ENCODE measurements at regions not wholly inside any gene's neighbourhood (a gene's known extent, or its start where the extent isn't known, plus 50 kb on each side); places are given as distances from the start of the nearest gene placed in this dataset.

DNA sequence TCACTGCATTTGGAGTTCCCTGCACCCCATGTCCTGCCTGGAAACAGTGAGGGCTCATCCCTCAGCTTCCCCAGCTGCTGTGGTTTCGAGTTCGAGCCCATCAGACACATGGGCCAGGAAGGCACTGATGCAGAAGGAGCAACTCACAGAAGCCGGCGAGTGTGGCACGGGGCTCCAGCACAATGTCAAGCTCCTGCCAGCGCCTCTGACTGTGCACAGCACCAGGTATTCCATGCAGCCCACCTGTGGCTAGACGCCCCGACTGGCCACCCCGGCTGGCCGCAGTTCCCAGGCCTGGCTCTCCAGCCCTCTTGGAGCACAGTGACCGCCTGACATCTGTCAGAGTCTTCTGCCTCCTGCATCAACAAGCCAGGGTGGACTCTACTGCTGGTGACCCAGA, 419.4 kb downstream of the SHANK2 start:
- H3K4me3 ChIP-seq (ENCODE audit: low read depth, low read length) = no peak overlapping the region

DNA sequence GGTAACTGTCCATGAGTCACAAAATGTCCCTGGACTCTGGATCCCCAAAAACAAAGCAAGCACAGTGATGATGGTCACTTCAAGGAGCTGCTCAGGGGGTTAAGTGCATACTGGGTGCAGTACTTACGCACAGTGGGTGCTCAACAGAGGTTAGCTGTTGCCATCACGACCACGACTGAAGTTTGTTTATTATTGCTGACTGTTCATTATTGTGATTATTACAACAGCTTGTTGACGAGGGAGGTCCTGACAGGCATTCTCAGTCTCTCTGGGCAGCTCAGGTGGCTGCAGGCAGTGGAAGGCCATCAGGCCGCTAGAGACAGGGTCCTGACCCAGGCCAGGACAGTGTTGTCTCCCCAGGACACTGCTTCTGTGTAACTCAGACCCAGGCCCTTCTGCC, 418.8 kb downstream of the SHANK2 start:
- H3K4me3 ChIP-seq (ENCODE audit: low read depth, low read length) = no peak overlapping the region

DNA sequence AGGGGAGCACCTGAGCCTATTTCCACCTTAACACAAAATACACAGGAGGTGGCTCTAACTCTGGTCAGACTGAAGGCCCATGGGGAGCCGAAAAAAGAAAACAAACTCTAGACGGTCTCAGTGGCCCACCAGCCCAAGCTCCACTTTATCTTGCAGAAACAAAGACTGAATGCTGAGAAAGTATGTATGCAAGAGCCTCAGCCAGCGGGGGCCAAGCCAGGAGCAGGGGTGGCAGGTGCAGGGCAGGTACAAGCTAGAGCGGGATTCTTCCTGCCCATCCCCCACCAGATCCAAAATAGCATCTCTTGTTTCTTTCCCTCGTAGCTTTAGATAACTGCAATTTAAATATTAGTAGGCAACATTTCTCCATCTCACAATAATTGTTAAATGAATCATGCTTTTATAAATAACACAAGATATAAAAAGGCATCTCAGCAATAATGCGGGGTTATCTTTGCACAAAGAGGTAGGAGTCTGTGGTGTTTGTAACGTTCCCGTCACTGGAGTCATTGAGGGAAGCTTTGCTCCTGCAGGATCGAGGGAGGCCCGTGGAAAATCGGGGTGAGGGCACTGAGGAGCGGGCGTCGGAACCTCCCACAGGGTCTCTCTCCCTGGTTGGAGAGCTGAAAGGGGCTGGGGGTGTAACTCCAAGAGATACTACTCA, 418.0 kb downstream of the SHANK2 start:
- no peak overlapping the region for H3K4me3 ChIP-seq (ENCODE audit: low read depth, low read length)

DNA sequence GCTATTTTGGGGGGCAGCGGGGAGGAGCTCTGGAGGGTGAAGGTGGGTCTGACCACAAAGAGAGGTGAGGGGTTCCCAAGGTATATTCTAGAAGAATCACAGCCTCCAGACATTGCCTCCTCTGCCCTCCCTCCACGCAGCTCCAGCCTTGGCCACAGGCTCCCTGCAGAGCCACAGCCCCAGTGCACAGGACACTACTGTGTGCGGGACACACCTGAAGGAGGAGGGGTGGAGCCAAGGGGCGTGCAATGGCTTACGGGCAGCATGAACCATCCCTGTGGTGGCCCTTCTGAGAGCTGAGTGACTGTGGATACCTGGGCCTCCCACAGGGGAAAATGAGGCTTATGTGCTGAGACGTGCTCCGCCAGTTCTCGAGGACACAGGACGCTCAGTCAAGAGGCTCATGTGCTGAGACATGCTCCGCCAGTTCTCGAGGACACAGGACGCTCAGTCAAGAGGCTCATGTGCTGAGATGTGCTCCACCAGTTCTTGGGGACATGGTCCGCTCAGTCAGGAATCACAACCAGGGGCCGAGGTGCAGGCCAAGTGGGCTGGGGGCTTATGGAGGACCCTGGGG, 417.3 kb downstream of the SHANK2 start:
- no peak overlapping the region for H3K4me3 ChIP-seq (ENCODE audit: low read depth, low read length)

DNA sequence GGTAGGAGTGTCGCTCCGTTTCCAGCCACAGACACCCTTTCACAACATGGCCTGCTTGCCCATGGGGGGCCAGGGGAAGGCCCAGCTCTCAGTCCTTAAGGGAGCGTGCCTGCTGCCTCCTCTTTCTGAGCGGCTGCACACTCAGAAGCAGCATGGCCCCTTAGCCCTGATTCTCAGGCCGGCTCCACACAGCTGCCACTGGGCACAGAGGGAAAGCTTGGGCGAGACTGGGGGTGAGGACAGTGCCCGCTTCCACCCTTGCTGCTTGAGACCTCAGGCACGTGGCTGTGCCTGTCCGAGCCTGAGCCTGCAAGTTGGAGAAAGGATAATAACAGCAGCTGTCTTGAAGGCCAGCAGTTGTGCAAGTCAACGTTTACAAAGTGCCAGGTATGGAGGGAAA, 416.3 kb downstream of the SHANK2 start:
- no peak overlapping the region for H3K4me3 ChIP-seq (ENCODE audit: low read depth, low read length)

DNA sequence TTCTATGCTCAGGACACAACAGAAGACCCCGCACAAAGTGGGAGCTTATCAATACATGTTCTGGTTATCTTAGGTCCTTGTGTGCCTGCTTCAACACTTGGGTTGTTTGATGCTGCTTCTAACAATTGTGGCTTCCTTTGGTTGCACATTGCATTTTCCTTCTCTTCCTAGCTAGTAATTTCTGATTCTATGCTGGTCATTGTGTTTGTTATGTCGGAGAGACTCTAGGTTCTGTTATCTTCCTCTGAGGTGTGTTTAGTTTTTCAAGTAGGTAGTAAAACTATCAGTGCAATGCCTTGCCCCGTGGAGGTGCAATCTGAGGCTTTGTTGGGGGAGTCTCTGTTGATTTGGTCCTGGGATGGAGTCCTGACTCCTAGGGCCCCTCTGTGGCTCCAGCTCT, 414.2 kb downstream of the SHANK2 start:
- H3K4me3 ChIP-seq (ENCODE audit: low read depth, low read length) = no peak overlapping the region

DNA sequence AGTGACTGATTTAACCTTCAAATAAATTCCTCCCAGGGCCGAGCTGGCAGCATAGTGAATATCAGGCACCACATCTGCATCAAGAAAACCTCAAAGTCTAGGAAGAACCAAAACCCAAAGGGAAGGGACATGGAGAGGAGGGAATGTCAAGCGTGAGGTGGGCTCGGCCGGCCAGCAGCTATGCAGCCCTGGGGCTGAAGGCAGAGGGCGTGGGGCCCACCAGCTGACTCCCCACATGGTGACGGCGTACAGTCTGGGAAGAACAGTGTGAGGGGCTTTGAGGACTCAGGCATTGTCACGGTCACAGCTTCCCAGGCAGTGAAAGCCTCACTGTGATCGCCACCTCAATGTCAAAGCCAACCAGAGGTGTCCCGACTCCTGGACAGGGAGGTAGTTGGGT, 412.5 kb downstream of the SHANK2 start:
- H3K4me3 ChIP-seq (ENCODE audit: low read depth, low read length) = no peak overlapping the region

DNA sequence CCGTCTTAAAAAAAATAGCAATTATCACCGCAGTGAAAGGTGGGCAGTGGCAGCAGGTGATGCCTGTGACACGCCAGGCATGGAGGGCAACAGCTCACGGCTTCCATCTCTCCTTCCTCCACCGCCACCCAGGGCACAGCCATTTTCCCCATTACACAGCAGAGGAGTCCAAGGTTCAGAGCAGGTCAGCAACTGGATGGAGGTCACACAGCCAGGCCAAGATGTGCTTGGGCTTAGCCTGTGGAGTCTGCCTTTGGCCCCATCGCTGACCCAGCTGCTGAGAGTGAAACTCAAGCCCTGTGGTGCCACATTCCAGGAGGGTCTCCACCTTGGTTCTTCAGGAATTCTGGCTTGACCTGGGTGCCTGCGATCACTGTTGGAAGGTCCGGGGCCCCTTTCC, 411.1 kb downstream of the SHANK2 start:
- H3K4me3 ChIP-seq (ENCODE audit: low read depth, low read length) = no peak overlapping the region

DNA sequence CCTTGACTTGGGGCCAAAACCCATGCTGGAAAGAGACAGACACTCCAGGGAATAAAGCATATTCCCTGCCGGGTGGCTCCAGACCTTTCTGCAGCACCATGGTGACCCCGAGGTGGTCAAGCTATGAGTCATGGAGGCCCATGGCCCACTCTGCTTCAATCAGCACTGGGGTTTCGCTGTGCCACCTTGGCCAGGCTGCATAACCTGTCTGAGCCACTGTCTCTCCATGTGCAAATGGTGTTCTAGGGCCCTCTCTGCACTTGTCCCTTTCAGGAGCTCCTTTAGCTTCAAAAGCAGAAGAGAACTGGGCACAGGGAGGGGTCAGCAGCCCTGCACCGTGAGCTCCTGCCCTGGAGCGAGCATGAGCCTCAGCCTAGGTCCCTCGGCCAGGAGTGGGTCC, 410.1 kb downstream of the SHANK2 start:
- no peak overlapping the region for H3K4me3 ChIP-seq (ENCODE audit: low read depth, low read length)

DNA sequence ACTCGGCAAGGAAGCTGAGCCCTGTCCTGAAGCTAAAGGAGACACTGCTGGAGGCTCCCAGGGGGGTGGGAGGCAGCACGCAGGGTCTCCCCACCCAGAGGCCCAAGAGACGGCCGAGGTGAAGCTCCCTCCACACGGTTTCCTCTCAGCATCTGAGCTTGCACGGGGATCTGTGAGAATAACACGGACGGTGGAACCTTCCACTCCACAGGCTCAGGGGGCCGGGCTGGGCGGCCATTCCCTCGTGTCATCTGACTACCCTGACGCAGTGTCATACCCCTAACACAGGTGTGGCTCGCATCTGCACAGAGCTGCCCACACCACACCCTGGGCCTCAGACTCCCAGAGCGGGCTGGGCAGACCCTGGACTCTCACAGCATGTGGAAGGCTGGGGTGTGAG, 409.7 kb downstream of the SHANK2 start:
- H3K4me3 ChIP-seq (ENCODE audit: low read depth, low read length) = no peak overlapping the region

DNA sequence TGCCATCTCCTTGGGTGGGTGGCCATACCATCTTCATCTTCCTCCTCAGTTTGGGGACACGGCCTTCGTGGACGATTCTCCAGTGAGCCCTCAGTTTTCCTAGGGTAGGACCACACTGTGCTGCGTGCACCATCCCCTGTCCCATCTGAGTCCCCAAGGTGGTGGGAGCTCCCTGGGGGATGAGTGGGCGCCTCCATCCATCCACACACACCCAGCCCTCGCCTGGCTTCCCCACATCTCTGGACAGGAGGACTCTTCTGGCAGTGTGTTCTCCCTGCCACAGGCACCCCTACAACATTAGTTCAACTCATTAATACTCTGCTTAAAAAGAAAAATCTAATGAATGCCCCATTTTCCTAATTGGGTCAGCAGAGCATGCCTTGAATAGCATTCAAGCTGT, 408.5 kb downstream of the SHANK2 start:
- no peak overlapping the region for H3K4me3 ChIP-seq (ENCODE audit: low read depth, low read length)

DNA sequence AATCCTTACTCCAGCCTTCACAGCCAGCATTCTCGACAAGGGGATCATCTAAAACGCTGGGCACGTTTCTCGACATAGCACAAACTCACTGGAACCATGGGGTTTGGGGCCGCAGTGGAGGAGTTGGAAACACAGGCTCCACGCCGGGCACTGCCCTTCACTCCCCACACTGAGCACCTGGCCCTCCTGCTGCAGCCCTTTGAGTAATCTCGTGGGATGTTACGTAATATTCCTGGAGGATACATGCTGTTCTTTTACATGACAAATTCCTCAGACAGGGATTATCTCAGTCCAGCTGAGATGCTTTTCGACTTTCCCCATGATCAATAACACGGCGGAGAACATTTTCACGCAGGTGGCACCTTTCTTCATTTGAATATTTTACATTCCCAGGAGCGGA, 408.0 kb downstream of the SHANK2 start:
- no peak overlapping the region for H3K4me3 ChIP-seq (ENCODE audit: low read depth, low read length)

DNA sequence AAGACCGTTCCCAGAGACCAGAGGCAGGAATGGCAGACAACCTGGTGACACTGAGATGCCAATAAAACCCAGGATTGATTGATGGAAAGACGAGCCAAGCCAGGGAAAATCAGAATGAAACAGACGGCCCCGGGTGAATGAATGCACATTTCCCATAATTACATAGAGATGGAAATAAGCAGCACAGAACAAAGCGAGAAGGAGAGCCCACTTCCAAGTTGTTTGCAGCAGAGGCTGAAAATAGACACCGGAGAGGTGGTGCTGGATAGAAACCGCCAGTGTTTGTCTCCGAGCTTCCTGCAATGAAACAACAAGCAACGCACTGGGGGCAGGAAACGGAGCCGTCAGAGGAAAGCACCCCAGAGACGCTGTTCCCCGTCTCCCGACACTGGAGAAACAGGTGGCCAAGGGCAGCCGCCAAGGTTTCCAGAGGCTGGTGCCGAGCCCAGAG, 406.8 kb downstream of the SHANK2 start:
- H3K4me3 ChIP-seq (ENCODE audit: low read depth, low read length) = no peak overlapping the region

DNA sequence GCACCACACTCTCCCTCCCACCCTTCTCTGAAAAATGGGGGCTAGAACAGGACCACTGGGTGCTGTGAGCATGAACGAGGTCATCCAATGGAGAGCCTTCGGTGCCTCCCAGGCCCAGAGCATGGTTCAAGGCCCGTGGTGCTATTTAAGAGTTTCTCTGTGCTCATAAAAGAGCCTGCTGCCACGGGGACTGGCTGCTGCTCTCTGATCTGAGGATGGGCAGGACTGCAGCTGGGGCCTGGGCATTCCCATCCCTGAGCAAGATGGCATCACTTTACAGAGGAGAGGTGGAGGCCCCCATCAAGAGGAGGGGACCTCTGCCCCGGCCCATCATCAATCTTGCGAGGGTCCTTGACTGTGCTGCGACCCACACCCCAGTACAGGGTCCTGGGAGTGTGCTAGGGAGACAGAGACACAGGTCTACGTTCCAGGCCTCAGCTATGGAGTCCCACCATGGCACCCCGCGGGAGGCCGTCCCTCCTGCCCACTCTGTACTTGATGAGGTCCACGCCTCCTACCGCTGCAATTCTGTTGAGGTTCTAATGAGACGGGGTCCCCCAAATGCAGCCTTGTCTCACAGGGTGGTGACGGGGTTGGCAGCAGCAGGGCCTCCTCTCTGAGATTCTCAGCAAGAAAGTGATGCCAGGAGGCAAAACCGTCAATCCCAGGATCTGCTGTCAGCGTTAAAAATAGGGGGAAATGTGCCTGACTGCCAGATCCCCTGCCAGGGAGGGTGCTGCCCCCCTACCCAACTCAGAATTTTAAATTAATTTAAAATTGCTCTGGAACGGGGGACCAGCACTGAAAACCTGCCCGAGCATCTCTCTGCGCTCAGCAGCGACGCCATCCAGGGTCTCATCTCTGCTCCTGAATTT, 405.4 kb downstream of the SHANK2 start:
- H3K4me3 ChIP-seq (ENCODE audit: low read depth, low read length) = no peak overlapping the region

DNA sequence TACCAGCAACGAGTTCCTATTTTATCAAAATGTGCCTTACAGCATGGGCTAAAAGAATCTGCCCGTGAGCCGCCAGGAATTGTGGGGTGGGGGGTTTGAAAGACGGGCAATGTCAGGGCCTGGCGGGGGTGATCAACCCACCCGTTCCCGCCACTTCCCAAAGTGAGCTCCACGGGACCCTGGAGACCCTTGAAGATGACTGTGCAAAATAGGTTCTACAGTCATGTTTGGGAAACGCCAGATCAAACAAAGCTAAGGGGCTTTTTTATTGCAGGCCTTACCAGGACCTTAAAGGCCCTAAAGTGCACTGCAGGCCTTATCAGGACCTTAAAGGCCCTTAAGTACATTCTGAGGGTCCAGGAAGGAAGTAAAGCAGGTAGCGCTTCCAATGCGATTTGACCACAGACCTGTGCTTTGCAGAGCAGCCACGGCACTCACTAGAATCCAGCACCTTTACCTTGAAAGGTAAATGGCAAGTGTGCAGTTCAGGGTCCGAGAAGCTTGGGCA, 404.1 kb downstream of the SHANK2 start:
- H3K4me3 ChIP-seq (ENCODE audit: low read depth, low read length) = no peak overlapping the region

DNA sequence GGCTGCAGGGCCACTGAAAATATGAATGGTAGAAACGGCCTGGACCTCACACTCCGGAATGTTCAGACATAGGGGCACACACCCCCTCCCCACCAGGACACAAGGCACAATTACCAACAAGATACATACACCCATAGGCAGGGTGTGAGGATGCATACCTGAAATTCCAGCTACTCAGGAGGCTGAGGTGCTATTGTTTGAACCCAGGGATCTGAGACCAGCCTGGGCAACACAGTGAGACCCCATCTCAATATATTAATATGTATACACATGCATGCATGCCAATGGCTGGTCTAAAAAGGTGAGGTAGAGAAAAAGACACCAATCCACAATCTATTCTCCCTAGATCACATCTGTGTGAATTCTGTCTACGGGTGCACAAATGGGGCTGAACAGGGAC, 403.3 kb downstream of the SHANK2 start:
- no peak overlapping the region for H3K4me3 ChIP-seq (ENCODE audit: low read depth, low read length)

DNA sequence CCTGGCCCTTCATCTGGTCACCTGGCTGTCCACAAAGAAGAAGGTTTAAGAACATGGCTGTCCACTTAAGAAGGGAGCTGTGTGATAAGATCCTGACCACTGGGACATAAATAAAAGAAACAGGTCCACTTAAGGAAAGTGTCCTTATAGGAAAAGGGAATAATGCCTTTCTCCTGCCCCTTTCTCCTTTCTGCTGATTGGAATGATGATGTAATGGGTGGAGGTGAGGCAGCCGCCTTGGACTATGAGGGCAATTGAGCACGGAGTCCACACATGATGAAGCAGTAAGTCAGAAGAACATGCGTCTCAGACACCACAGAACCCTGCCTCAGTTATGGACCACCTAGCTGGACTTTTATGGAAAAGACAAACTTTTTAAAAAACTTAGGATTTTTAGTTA, 401.1 kb downstream of the SHANK2 start:
- H3K4me3 ChIP-seq (ENCODE audit: low read depth, low read length) = no peak overlapping the region

DNA sequence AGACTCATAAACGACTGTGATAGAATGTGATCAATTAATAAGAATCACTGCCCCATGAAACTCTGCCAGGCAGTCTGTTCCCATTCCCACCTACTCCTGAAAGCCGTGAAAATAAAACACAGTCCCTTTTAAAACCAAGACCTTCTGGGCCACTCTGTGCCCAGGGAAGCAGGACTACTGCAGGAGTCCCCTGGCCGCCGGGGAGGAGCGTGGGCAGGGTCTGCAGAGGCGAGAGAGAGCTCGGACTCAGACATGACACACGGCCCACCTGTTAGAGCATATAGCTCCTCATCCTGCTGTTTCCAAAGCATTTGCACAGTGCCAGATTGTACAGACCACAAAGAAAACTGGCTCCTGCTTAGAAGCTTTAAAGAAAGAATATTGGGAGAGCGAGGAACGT, 400.5 kb downstream of the SHANK2 start:
- H3K4me3 ChIP-seq (ENCODE audit: low read depth, low read length) = no peak overlapping the region

DNA sequence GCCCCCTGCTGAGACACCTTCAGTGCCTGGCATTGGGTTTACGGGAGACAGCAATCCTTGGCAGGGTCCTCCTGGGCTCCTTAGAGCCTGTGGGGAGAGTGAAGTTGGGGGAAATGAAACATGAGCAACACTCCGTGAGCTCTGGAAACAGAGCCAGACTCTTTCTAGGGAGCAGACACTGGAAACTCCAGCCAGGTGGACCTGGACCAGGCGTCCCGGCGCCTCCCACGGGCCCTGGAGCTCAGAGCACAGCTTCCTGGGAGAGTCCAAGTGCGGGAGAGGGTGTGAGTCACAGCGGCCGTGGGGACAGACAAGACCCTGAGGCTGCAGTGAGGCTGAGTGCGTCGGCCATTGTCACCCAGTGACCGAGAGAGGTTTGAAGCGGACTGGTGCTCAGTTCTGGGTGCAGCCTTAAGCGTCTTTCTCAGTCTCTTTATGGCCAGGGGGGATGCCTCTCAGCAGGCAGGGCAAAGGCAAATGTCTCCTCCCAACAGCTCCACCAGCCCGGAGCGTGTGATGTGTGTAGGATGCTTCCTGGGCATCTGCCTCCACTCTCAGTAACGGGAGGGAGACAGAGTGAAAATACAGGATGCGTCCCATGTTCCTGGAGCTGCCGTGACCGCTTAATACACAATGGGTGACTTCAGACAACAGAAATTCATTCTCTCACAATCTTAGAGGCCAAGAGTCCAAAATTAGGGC, 399.2 kb downstream of the SHANK2 start:
- no peak overlapping the region for H3K4me3 ChIP-seq (ENCODE audit: low read depth, low read length)

DNA sequence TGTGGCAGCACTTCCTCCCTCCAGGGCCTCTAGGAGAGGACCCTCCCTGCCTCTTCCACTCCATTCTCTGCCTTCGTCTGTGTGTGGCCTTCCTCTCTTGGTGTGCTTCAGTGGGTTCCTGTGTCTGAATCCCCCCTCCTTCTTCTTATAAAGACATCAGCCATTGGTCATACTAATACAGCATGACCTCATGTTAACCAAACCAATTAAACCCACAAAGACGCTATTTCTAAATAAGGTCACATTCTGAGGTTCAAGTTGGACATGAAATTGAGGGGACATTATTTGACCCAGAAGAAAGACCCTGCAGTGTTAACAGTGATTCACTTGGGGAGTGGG, 398.6 kb downstream of the SHANK2 start:
- H3K4me3 ChIP-seq (ENCODE audit: low read depth, low read length) = no peak overlapping the region

DNA sequence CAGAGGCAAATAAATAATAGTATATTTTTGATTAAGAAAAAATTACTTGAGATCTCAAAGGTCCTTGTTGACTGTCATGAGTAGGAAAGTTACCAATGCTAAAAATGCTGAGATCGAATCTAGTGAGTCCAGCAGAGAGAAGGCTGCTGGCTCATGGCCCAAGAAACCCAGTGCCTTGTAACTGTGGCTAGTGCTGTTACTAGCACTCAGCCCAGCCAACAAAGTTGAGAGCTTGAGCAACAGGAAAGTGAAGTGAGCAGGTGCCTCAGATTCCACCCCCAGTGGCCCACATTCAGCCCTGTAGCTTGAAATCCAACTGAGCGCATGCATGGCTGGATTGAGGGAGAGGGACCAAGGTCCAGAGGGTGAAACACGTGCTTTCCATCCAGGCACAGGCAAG, 398.2 kb downstream of the SHANK2 start:
- no peak overlapping the region for H3K4me3 ChIP-seq (ENCODE audit: low read depth, low read length)

Measured in iPS-11a (cell line).